Kidney (tissue), 13 donors: ENCODE measurements at regions not wholly inside any gene's neighbourhood (a gene's known extent, or its start where the extent isn't known, plus 50 kb on each side); places are given as distances from the start of the nearest gene placed in this dataset.
"Not testable (repeated sequence)": the region's sequence is repeated elsewhere in the genome, so short reads cannot be mapped to it uniquely, and the experiment has no call there.

Source experiments
- DNase-seq, 5 donors: peaks; one replicate each; pipeline ENCODE4 v3.0.0-alpha.2; 2013 to 2020
- FAIRE-seq: peaks from 2 replicates; lab custom pipeline; 2012; peaks lifted over from hg19 to GRCh38; lab: Jason Lieb, UNC
- H3K27ac ChIP-seq, 2 donors: one replicate each; pipeline ENCODE4 v1.7.0; 2013; ENCODE audit warnings: low read depth in 2 of 2, low read length in 2 of 2, inconsistent platforms in 1 of 2
- H3K27me3 ChIP-seq: one replicate; pipeline ENCODE4 v1.7.1; 2013; ENCODE audit warnings: low read length, inconsistent platforms; ENCODE audit not compliant: control insufficient read depth, insufficient read depth
- H3K36me3 ChIP-seq, 3 donors: one replicate each; pipeline versions ENCODE4 v1.7.0 to v1.7.1; 2013; ENCODE audit warnings: low read length in 3 of 3, control low read depth in 1 of 3, inconsistent platforms in 1 of 3; ENCODE audit not compliant: insufficient read depth in 3 of 3, control insufficient read depth in 2 of 3
- H3K4me1 ChIP-seq, 3 donors: one replicate each; pipeline versions ENCODE4 v1.7.0 to v1.7.1; 2013; ENCODE audit warnings: low read length in 3 of 3, inconsistent platforms in 1 of 3, low read depth in 1 of 3; ENCODE audit not compliant: control insufficient read depth in 2 of 3, insufficient read depth in 2 of 3
- H3K4me3 ChIP-seq, 3 donors: one replicate each; pipeline versions ENCODE4 v1.7.0 to v1.8.1; 2013; ENCODE audit warnings: low read length in 3 of 3, control low read depth in 1 of 3, inconsistent platforms in 1 of 3
- H3K9ac ChIP-seq, 3 donors: one replicate each; pipeline versions ENCODE4 v1.7.0 to v1.7.1; 2013; ENCODE audit warnings: low read length in 3 of 3, control low read depth in 1 of 3, inconsistent platforms in 1 of 3
- H3K9me3 ChIP-seq, 3 donors: one replicate each; pipeline versions ENCODE4 v1.7.0 to v1.7.1; 2013; ENCODE audit warnings: low read length in 3 of 3, control low read depth in 1 of 3, inconsistent platforms in 1 of 3; ENCODE audit not compliant: control insufficient read depth in 2 of 3, insufficient read depth in 1 of 3
- intact Hi-C: fragments of 100-400 bp; cut with DNase I; formaldehyde crosslinking; loops from one replicate; pipeline ENCODE4 v1.11.1; 2022
- TF ChIP-seq, protein P1 (sequence below): IDR thresholded peaks from 3 replicates; pipeline ENCODE4 v1.5.1; 2012; ENCODE audit warnings: mild to moderate bottlenecking, moderate library complexity, borderline replicate concordance; ENCODE audit not compliant: insufficient read depth; ENCODE audit errors: extremely low read depth
- donor health status: control.
- donor health status: control.
- donor health status: control.
- donor health status: control.
- donor health status: control.
- donor health status: DM: yes; HTN: yes; CAD: no.
- donor health status: Normal renal cell carcinoma (clear cell type).

DNA sequence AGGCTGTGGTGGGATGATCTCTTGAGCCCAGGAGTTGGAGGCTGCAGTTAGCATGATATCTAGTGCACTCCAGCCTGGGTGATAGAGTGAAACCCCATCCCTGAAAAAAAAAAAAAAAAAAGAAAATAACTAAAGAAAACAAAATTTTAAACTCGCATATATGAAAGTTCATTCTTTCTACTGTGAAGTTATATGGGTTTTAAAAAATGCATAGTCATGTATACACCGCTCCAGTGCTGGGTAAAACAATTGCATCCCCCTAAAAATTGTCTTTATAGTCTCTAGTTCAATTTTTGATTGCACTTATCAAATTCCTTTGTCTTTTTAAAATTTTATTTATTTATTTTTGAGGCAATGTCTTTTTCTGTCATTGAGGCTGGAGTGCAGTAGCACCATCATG, 65.0 kb upstream of the ACYP2 start:
- no peak for DNase-seq
- TF ChIP-seq, protein P1, sequence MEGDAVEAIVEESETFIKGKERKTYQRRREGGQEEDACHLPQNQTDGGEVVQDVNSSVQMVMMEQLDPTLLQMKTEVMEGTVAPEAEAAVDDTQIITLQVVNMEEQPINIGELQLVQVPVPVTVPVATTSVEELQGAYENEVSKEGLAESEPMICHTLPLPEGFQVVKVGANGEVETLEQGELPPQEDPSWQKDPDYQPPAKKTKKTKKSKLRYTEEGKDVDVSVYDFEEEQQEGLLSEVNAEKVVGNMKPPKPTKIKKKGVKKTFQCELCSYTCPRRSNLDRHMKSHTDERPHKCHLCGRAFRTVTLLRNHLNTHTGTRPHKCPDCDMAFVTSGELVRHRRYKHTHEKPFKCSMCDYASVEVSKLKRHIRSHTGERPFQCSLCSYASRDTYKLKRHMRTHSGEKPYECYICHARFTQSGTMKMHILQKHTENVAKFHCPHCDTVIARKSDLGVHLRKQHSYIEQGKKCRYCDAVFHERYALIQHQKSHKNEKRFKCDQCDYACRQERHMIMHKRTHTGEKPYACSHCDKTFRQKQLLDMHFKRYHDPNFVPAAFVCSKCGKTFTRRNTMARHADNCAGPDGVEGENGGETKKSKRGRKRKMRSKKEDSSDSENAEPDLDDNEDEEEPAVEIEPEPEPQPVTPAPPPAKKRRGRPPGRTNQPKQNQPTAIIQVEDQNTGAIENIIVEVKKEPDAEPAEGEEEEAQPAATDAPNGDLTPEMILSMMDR, result no peak
- H3K27ac ChIP-seq, result no peak overlapping the region
- no peak overlapping the region for H3K9ac ChIP-seq
- no peaks in the 10 kb centered on the region for H3K27me3 ChIP-seq
- intact Hi-C loops, result no loop called here
- H3K36me3 ChIP-seq, result peaks cover 0 to 3% (median 0%) of the 10 kb centered on the region in 3 donors
- no peak overlapping the region for H3K4me3 ChIP-seq
- no peaks in the 10 kb centered on the region for H3K4me1 ChIP-seq
- FAIRE-seq, result no peak
- H3K9me3 ChIP-seq, result no peaks in the 10 kb centered on the region

GRCh38 chr2:54049365-54049764, 66.0 kb upstream of the ACYP2 start:
- Histone ChIP-seq H3K4me3 (no peak overlapping the region), H3K9ac (no peak overlapping the region), H3K36me3 (peaks cover 0 to 3% (median 0%) of the 10 kb centered on the region in 3 donors), H3K27me3 (no peaks in the 10 kb centered on the region), H3K9me3 (peaks cover 0 to 4% (median 0%) of the 10 kb centered on the region in 3 donors), H3K27ac (no peak overlapping the region), H3K4me1 (no peaks in the 10 kb centered on the region)
- FAIRE-seq, result no peak
- no peak for DNase-seq
- intact Hi-C loops, result no loop called here
- TF ChIP-seq, protein P1, result no peak

- intact Hi-C loops, H3K27ac ChIP-seq, FAIRE-seq: not testable (repeated sequence)
Observed at GRCh38 chr2:54048896-54049295, 66.5 kb upstream of the ACYP2 start.

GRCh38 chr2:54048117-54048785, 67.2 kb upstream of the ACYP2 start:
- no peak overlapping the region for H3K9ac ChIP-seq

More at GRCh38 chr2:54048896-54049295, 66.5 kb upstream of the ACYP2 start:
- H3K9ac ChIP-seq, H3K36me3 ChIP-seq, H3K9me3 ChIP-seq, H3K27me3 ChIP-seq, H3K4me3 ChIP-seq, DNase-seq, H3K4me1 ChIP-seq: not testable (repeated sequence)

More at GRCh38 chr2:54048117-54048785, 67.2 kb upstream of the ACYP2 start:
- intact Hi-C loops, result no loop called here
- DNase-seq (no peak), FAIRE-seq (no peak)
- Histone ChIP-seq H3K27ac (no peak overlapping the region), H3K9me3 (peaks cover 0 to 4% (median 0%) of the 10 kb centered on the region in 3 donors), H3K27me3 (no peaks in the 10 kb centered on the region), H3K4me3 (no peak overlapping the region), H3K36me3 (peaks cover 0 to 3% (median 0%) of the 10 kb centered on the region in 3 donors), H3K4me1 (no peaks in the 10 kb centered on the region)
- TF ChIP-seq, protein P1, result no peak
